T-cell (primary cell): ENCODE measurements at regions not wholly inside any gene's neighbourhood (a gene's known extent, or its start where the extent isn't known, plus 50 kb on each side); places are given as distances from the start of the nearest gene placed in this dataset.

Source experiments
- ATAC-seq, 4 experiments: fragments of 200-7000 bp in 3 of 4; fragments of 150-1000 bp in 1 of 4; cut with Tn5 transposase; replicated peaks in 1 of 4; 1 replicate in 3 of 4; 2 replicates in 1 of 4; pipeline ENCODE4 v1.10.0; 2021; ENCODE audit warnings: moderate library complexity in 3 of 4, mild to moderate bottlenecking in 2 of 4, moderate number of reproducible peaks in 1 of 4
- CTCF ChIA-PET, 2 donors: fragments of 300-600 bp; sonication (Branson Sonifier 250); formaldehyde crosslinking; loops; one replicate each; lab custom pipeline; 2022; ENCODE audit warnings: antibody characterized with exemption in 2 of 2; lab: Charles Lee
- POLR2A ChIA-PET, 2 donors: fragments of 300-600 bp; sonication (Branson Sonifier 250); formaldehyde crosslinking; loops; one replicate each; lab custom pipeline; 2022; ENCODE audit warnings: antibody characterized with exemption in 2 of 2; lab: Charles Lee
- DNase-seq, 35 experiments: peaks; one replicate each; pipeline versions ENCODE4 v3.0.0 to v3.0.0-alpha.2; 2013 to 2023
- H3K27ac ChIP-seq: one replicate; pipeline ENCODE4 v1.5.1; 2013; ENCODE audit warnings: low read length
- H3K27me3 ChIP-seq, 2 experiments: replicated peaks in 1 of 2; 1 replicate in 1 of 2; 2 replicates in 1 of 2; pipeline versions ENCODE4 v1.6.1 to v1.7.0; 2013; ENCODE audit warnings: low read length in 1 of 2, mixed read lengths in 1 of 2; ENCODE audit not compliant: control insufficient read depth in 2 of 2, insufficient read depth in 2 of 2; ENCODE audit errors: extremely low read depth in 1 of 2
- H3K36me3 ChIP-seq, 2 donors: 1 replicate in 1 of 2; 2 replicates in 1 of 2; pipeline versions ENCODE4 v1.6.1 to v1.7.0; 2013; ENCODE audit warnings: low read length in 1 of 2; ENCODE audit not compliant: control insufficient read depth in 2 of 2, insufficient read depth in 1 of 2; ENCODE audit errors: extremely low read depth in 1 of 2
- H3K4me1 ChIP-seq, 2 experiments: 1 replicate in 1 of 2; 2 replicates in 1 of 2; pipeline versions ENCODE4 v1.6.1 to v1.7.0; 2013; ENCODE audit warnings: low read length in 2 of 2, mixed read lengths in 1 of 2; ENCODE audit not compliant: insufficient read depth in 2 of 2, control insufficient read depth in 1 of 2; ENCODE audit errors: extremely low read depth in 1 of 2
- H3K4me3 ChIP-seq, 2 donors: 1 replicate in 1 of 2; 2 replicates in 1 of 2; pipeline versions ENCODE4 v1.5.1 to v1.7.0; 2013; ENCODE audit warnings: mild to moderate bottlenecking in 2 of 2, low read length in 1 of 2, moderate library complexity in 1 of 2; ENCODE audit not compliant: control insufficient read depth in 1 of 2; ENCODE audit errors: extremely low read depth in 1 of 2
- H3K9me3 ChIP-seq: 2 replicates; pipeline ENCODE4 v1.7.0; 2013
- H3K27ac Mint-ChIP-seq, 2 donors: one replicate each; pipeline ENCODE4 v1.8.0; 2020 to 2021; ENCODE audit warnings: mild to moderate bottlenecking in 2 of 2, mixed read lengths in 2 of 2
- H3K27me3 Mint-ChIP-seq, 2 donors: one replicate each; pipeline ENCODE4 v1.8.0; 2021 to 2022; ENCODE audit warnings: mixed read lengths in 2 of 2
- H3K36me3 Mint-ChIP-seq: one replicate; pipeline ENCODE4 v1.8.0; 2021; ENCODE audit warnings: mixed read lengths
- H3K4me1 Mint-ChIP-seq, 3 donors: one replicate each; pipeline ENCODE4 v1.8.0; 2020 to 2022; ENCODE audit warnings: mixed read lengths in 3 of 3, mild to moderate bottlenecking in 1 of 3
- H3K4me3 Mint-ChIP-seq, 3 donors: one replicate each; pipeline ENCODE4 v1.8.0; 2020 to 2022; ENCODE audit warnings: mild to moderate bottlenecking in 3 of 3, mixed read lengths in 3 of 3, moderate library complexity in 3 of 3
- H3K9me3 Mint-ChIP-seq, 3 donors: one replicate each; pipeline ENCODE4 v1.8.0; 2020 to 2022; ENCODE audit warnings: mixed read lengths in 3 of 3
- WGBS: methylation state at CpG from one replicate; pipeline ENCODE4 v1.1.5; 2013; ENCODE audit warnings: missing lambda C conversion rate; ENCODE audit not compliant: insufficient coverage; 5-methylcytosine and 5-hydroxymethylcytosine counted together

GRCh38 chr2:222146488-222146887, 152.3 kb downstream of the PAX3 start:
- Mint-ChIP-seq H3K36me3 (no peaks in the 10 kb centered on the region), H3K4me3 (no peak overlapping the region), H3K27me3 (no peaks in the 10 kb centered on the region), H3K4me1 (no peaks in the 10 kb centered on the region), H3K27ac (no peak overlapping the region), H3K9me3 (peaks cover 0 to 8% (median 4%) of the 10 kb centered on the region in 3 donors)
- H3K36me3 ChIP-seq: no peaks in the 10 kb centered on the region
- H3K4me3 ChIP-seq: no peak overlapping the region
- POLR2A ChIA-PET: no interaction called here
- H3K27ac ChIP-seq: no peak overlapping the region
- H3K27me3 ChIP-seq: no peaks in the 10 kb centered on the region
- CTCF ChIA-PET: interaction anchor here in 1 of 2 donors (0.7 kb wide), 1 partner anchor 922 kb away, joined by 3 read pairs; no protein-coding TSS in a partner anchor
- DNase-seq (no peak), ATAC-seq (no peak)
- no CpG with 5 or more reads among the region's 3 CpGs for WGBS
- no peaks in the 10 kb centered on the region for H3K4me1 ChIP-seq
- H3K9me3 ChIP-seq: no peaks in the 10 kb centered on the region

- Histone ChIP-seq H3K27ac (no peak overlapping the region), H3K36me3 (no peaks in the 10 kb centered on the region), H3K4me3 (no peak overlapping the region), H3K4me1 (no peaks in the 10 kb centered on the region), H3K27me3 (no peaks in the 10 kb centered on the region), H3K9me3 (no peaks in the 10 kb centered on the region)
- Mint-ChIP-seq H3K27ac (no peak overlapping the region), H3K36me3 (no peaks in the 10 kb centered on the region), H3K9me3 (peaks cover 4 to 12% (median 4%) of the 10 kb centered on the region in 3 donors), H3K4me1 (no peaks in the 10 kb centered on the region), H3K4me3 (no peak overlapping the region), H3K27me3 (no peaks in the 10 kb centered on the region)
- no CpG with 5 or more reads among the region's 1 CpG for WGBS
- ChIA-PET CTCF (no interaction called here), POLR2A (no interaction called here)
- no peak for DNase-seq
- ATAC-seq: no peak
Observed at GRCh38 chr2:222142027-222142426, 156.8 kb downstream of the PAX3 start.

- no peak overlapping the region for H3K4me3 Mint-ChIP-seq
- Histone ChIP-seq H3K27ac (no peak overlapping the region), H3K36me3 (no peaks in the 10 kb centered on the region), H3K4me1 (no peaks in the 10 kb centered on the region), H3K4me3 (no peak overlapping the region), H3K27me3 (no peaks in the 10 kb centered on the region), H3K9me3 (no peaks in the 10 kb centered on the region)
- no peak overlapping the region for H3K27ac Mint-ChIP-seq
- no peaks in the 10 kb centered on the region for H3K36me3 Mint-ChIP-seq
- 52% methylated on average over 3 of the region's 5 CpGs for WGBS
- DNase-seq (no peak), ATAC-seq (no peak)
- POLR2A ChIA-PET: no interaction called here
- H3K27me3 Mint-ChIP-seq: no peaks in the 10 kb centered on the region
- peaks cover 4 to 18% (median 5%) of the 10 kb centered on the region in 3 donors for H3K9me3 Mint-ChIP-seq
- H3K4me1 Mint-ChIP-seq: no peaks in the 10 kb centered on the region
- CTCF ChIA-PET: no interaction called here
Observed at GRCh38 chr2:222136106-222136630, 162.6 kb downstream of the PAX3 start.

GRCh38 chr2:222134654-222135053, 164.1 kb downstream of the PAX3 start:
- no peak overlapping the region for H3K4me3 Mint-ChIP-seq
- no peaks in the 10 kb centered on the region for H3K27me3 ChIP-seq
- H3K27ac Mint-ChIP-seq: no peak overlapping the region
- H3K27ac ChIP-seq: no peak overlapping the region
- H3K27me3 Mint-ChIP-seq: no peaks in the 10 kb centered on the region
- ChIA-PET CTCF (no interaction called here), POLR2A (no interaction called here)
- H3K4me1 ChIP-seq: no peaks in the 10 kb centered on the region
- no peaks in the 10 kb centered on the region for H3K36me3 ChIP-seq
- no peaks in the 10 kb centered on the region for H3K4me1 Mint-ChIP-seq
- H3K4me3 ChIP-seq: no peak overlapping the region
- no peak for DNase-seq
- H3K9me3 Mint-ChIP-seq: peaks cover 4 to 18% (median 5%) of the 10 kb centered on the region in 3 donors
- ATAC-seq: no peak
- H3K36me3 Mint-ChIP-seq: no peaks in the 10 kb centered on the region
- WGBS: no CpG with 5 or more reads among the region's 1 CpG
- H3K9me3 ChIP-seq: no peaks in the 10 kb centered on the region

GRCh38 chr2:222133897-222134296, 164.9 kb downstream of the PAX3 start:
- Histone ChIP-seq H3K4me3 (no peak overlapping the region), H3K4me1 (no peaks in the 10 kb centered on the region), H3K27me3 (no peaks in the 10 kb centered on the region), H3K9me3 (no peaks in the 10 kb centered on the region), H3K36me3 (no peaks in the 10 kb centered on the region), H3K27ac (no peak overlapping the region)
- DNase-seq (no peak), ATAC-seq (no peak)
- ChIA-PET POLR2A (no interaction called here), CTCF (no interaction called here)
- Mint-ChIP-seq H3K27ac (no peak overlapping the region), H3K4me1 (no peaks in the 10 kb centered on the region), H3K4me3 (no peak overlapping the region), H3K36me3 (no peaks in the 10 kb centered on the region), H3K27me3 (no peaks in the 10 kb centered on the region), H3K9me3 (peaks cover 4 to 18% (median 5%) of the 10 kb centered on the region in 3 donors)
- whole genome bisulfite sequencing: no CpG with 5 or more reads among the region's 7 CpGs

GRCh38 chr2:222130855-222131254, 167.9 kb downstream of the PAX3 start:
- Histone ChIP-seq H3K27ac (no peak overlapping the region), H3K9me3 (no peaks in the 10 kb centered on the region), H3K27me3 (no peaks in the 10 kb centered on the region), H3K36me3 (no peaks in the 10 kb centered on the region), H3K4me1 (no peaks in the 10 kb centered on the region), H3K4me3 (no peak overlapping the region)
- DNase-seq: no peak
- Mint-ChIP-seq H3K9me3 (peaks cover 4 to 6% (median 5%) of the 10 kb centered on the region in 3 donors), H3K4me3 (no peak overlapping the region), H3K4me1 (no peaks in the 10 kb centered on the region), H3K27me3 (no peaks in the 10 kb centered on the region), H3K36me3 (no peaks in the 10 kb centered on the region), H3K27ac (no peak overlapping the region)
- POLR2A ChIA-PET: no interaction called here
- no peak for ATAC-seq
- CTCF ChIA-PET: no interaction called here
- WGBS: no CpG with 5 or more reads among the region's 3 CpGs

- CTCF ChIA-PET: interaction anchor here in 1 of 2 donors (0.6 kb wide), 1 partner anchor 1442 kb away, joined by 3 read pairs; no protein-coding TSS in a partner anchor
Observed at GRCh38 chr2:222127660-222128059, 171.1 kb downstream of the PAX3 start.

More at GRCh38 chr2:222127660-222128059, 171.1 kb downstream of the PAX3 start:
- Histone ChIP-seq H3K4me1 (no peaks in the 10 kb centered on the region), H3K27me3 (no peaks in the 10 kb centered on the region), H3K36me3 (no peaks in the 10 kb centered on the region), H3K9me3 (no peaks in the 10 kb centered on the region), H3K27ac (no peak overlapping the region), H3K4me3 (no peak overlapping the region)
- WGBS: 71% methylated on average over 5 of the region's 6 CpGs
- DNase-seq (no peak), ATAC-seq (no peak)
- H3K4me1 Mint-ChIP-seq: no peaks in the 10 kb centered on the region
- POLR2A ChIA-PET: no interaction called here
- H3K36me3 Mint-ChIP-seq: no peaks in the 10 kb centered on the region
- H3K27me3 Mint-ChIP-seq: no peaks in the 10 kb centered on the region
- peaks cover 0 to 6% (median 4%) of the 10 kb centered on the region in 3 donors for H3K9me3 Mint-ChIP-seq
- no peak overlapping the region for H3K4me3 Mint-ChIP-seq
- H3K27ac Mint-ChIP-seq: no peak overlapping the region
